CD4-positive, alpha-beta T cell (primary cell): ENCODE measurements at regions not wholly inside any gene's neighbourhood (a gene's known extent, or its start where the extent isn't known, plus 50 kb on each side); places are given as distances from the start of the nearest gene placed in this dataset.

Experiments
- ATAC-seq: fragments of 200-7000 bp; cut with Tn5 transposase; one replicate; pipeline ENCODE4 v1.10.0; 2022; ENCODE audit warnings: mild to moderate bottlenecking; ENCODE audit not compliant: poor library complexity
- CTCF ChIA-PET: fragments of 350-600 bp; sonication (Branson Sonifier 250); formaldehyde crosslinking; loops from one replicate; lab custom pipeline; 2021; ENCODE audit warnings: antibody characterized with exemption, inconsistent platforms; lab: Charles Lee
- POLR2A ChIA-PET: fragments of 350-600 bp; sonication (Branson Sonifier 250); formaldehyde crosslinking; loops from one replicate; lab custom pipeline; 2021; ENCODE audit warnings: antibody characterized with exemption, inconsistent platforms; lab: Charles Lee
- DNase-seq, 14 experiments: peaks; one replicate each; pipeline ENCODE4 v3.0.0-alpha.2; 2013 to 2020; ENCODE audit warnings: mixed read lengths in 2 of 14
- H3K27ac ChIP-seq, 2 donors: one replicate each; pipeline versions ENCODE4 v1.5.1 to v1.7.0; 2013; ENCODE audit warnings: low read length in 2 of 2, low read depth in 1 of 2, mild to moderate bottlenecking in 1 of 2
- H3K27me3 ChIP-seq, 2 experiments: 1 replicate in 1 of 2; 2 replicates in 1 of 2; pipeline versions ENCODE4 v1.6.1 to v1.7.0; 2013; ENCODE audit warnings: low read length in 2 of 2, control low read depth in 1 of 2, mild to moderate bottlenecking in 1 of 2, moderate library complexity in 1 of 2; ENCODE audit not compliant: insufficient read depth in 2 of 2, control insufficient read depth in 1 of 2
- H3K36me3 ChIP-seq: one replicate; pipeline ENCODE4 v1.6.1; 2013; ENCODE audit warnings: low read length, control low read depth; ENCODE audit not compliant: insufficient read depth
- H3K4me1 ChIP-seq: one replicate; pipeline ENCODE4 v1.6.1; 2013; ENCODE audit warnings: low read length, control low read depth; ENCODE audit not compliant: insufficient read depth
- H3K4me3 ChIP-seq: one replicate; pipeline ENCODE4 v1.5.1; 2013; ENCODE audit warnings: mild to moderate bottlenecking, low read length, moderate library complexity
- H3K9me3 ChIP-seq, 2 experiments: 1 replicate in 1 of 2; 2 replicates in 1 of 2; pipeline versions ENCODE4 v1.6.1 to v1.7.0; 2013; ENCODE audit warnings: low read length in 2 of 2, mild to moderate bottlenecking in 2 of 2, control low read depth in 1 of 2, moderate library complexity in 1 of 2; ENCODE audit not compliant: control insufficient read depth in 1 of 2, insufficient read depth in 1 of 2
- H3K27ac Mint-ChIP-seq: one replicate; pipeline ENCODE4 v1.8.0; 2020; ENCODE audit warnings: mixed read lengths
- H3K27me3 Mint-ChIP-seq: one replicate; pipeline ENCODE4 v1.8.0; 2021; ENCODE audit warnings: mixed read lengths
- H3K36me3 Mint-ChIP-seq: one replicate; pipeline ENCODE4 v1.8.0; 2021; ENCODE audit warnings: low read depth, mixed read lengths
- H3K4me1 Mint-ChIP-seq: one replicate; pipeline ENCODE4 v1.8.0; 2021; ENCODE audit warnings: low read depth, mixed read lengths
- H3K4me3 Mint-ChIP-seq: one replicate; pipeline ENCODE4 v1.8.0; 2020; ENCODE audit warnings: mild to moderate bottlenecking, mixed read lengths
- H3K9me3 Mint-ChIP-seq: one replicate; pipeline ENCODE4 v1.8.0; 2020; ENCODE audit warnings: mixed read lengths
- CTCF ChIP-seq: fragments of 200-600 bp; IDR thresholded peaks from one replicate; pipeline ENCODE4 v1.8.0; 2022; ENCODE audit warnings: antibody characterized with exemption, mild to moderate bottlenecking
- intact Hi-C, 2 experiments: fragments of 100-400 bp; cut with DNase I in 1 of 2; cut with micrococcal nuclease in 1 of 2; formaldehyde crosslinking; loops; one replicate each; pipeline versions ENCODE4 v1.15.1 to v1.9.0; 2023 to 2025; cut with DNase I, micrococcal nuclease

- ChIA-PET POLR2A (no interaction called here), CTCF (no interaction called here)
- no peaks in the 10 kb centered on the region for H3K4me1 ChIP-seq
- H3K4me3 ChIP-seq: no peak overlapping the region
- H3K27me3 ChIP-seq: no peaks in the 10 kb centered on the region
- no peak overlapping the region for H3K27ac Mint-ChIP-seq
- intact Hi-C loops: no loop called here
- no peak overlapping the region for H3K4me3 Mint-ChIP-seq
- no peaks in the 10 kb centered on the region for H3K36me3 Mint-ChIP-seq
- no peaks in the 10 kb centered on the region for H3K27me3 Mint-ChIP-seq
- DNase-seq: no peak
- no peak for ATAC-seq
- H3K36me3 ChIP-seq: no peaks in the 10 kb centered on the region
- H3K4me1 Mint-ChIP-seq: no peaks in the 10 kb centered on the region
- no peaks in the 10 kb centered on the region for H3K9me3 Mint-ChIP-seq
- H3K9me3 ChIP-seq: no peaks in the 10 kb centered on the region
- no peak for TF ChIP-seq CTCF
- H3K27ac ChIP-seq: no peak overlapping the region
These were observed 377.8 kb upstream of the SUCLG2 start for GRCh38 chr3:68032209-68032608.

GRCh38 chr3:68025189-68025588 is 370.8 kb upstream of the SUCLG2 start:
- H3K4me3 ChIP-seq: no peak overlapping the region
- no peaks in the 10 kb centered on the region for H3K9me3 ChIP-seq
- ChIA-PET CTCF (interaction anchor here (0.6 kb wide), 1 partner anchor 10 kb away, joined by 3 read pairs; no protein-coding TSS in a partner anchor), POLR2A (interaction anchor here (0.5 kb wide), 1 partner anchor 572 kb away, joined by 3 read pairs; no protein-coding TSS in a partner anchor)
- no peaks in the 10 kb centered on the region for H3K36me3 ChIP-seq
- H3K4me1 ChIP-seq: no peaks in the 10 kb centered on the region
- ATAC-seq: no peak
- no peak overlapping the region for H3K4me3 Mint-ChIP-seq
- H3K4me1 Mint-ChIP-seq: peaks cover 7% of the 10 kb centered on the region
- no peak for DNase-seq
- H3K27ac Mint-ChIP-seq: no peak overlapping the region
- no peaks in the 10 kb centered on the region for H3K9me3 Mint-ChIP-seq
- no peaks in the 10 kb centered on the region for H3K36me3 Mint-ChIP-seq
- no peak for TF ChIP-seq CTCF
- intact Hi-C loops: no loop called here
- no peaks in the 10 kb centered on the region for H3K27me3 Mint-ChIP-seq
- H3K27ac ChIP-seq: no peak overlapping the region
- H3K27me3 ChIP-seq: no peaks in the 10 kb centered on the region

GRCh38 chr3:68019876-68020275 is 365.5 kb upstream of the SUCLG2 start:
- no peak overlapping the region for H3K4me3 Mint-ChIP-seq
- Histone ChIP-seq H3K36me3 (no peaks in the 10 kb centered on the region), H3K27ac (no peak overlapping the region), H3K9me3 (no peaks in the 10 kb centered on the region), H3K4me3 (no peak overlapping the region), H3K27me3 (no peaks in the 10 kb centered on the region), H3K4me1 (no peaks in the 10 kb centered on the region)
- H3K4me1 Mint-ChIP-seq: peaks cover 12% of the 10 kb centered on the region
- H3K36me3 Mint-ChIP-seq: no peaks in the 10 kb centered on the region
- no peaks in the 10 kb centered on the region for H3K27me3 Mint-ChIP-seq
- ATAC-seq (no peak), DNase-seq (no peak)
- ChIA-PET POLR2A (no interaction called here), CTCF (no interaction called here)
- H3K9me3 Mint-ChIP-seq: no peaks in the 10 kb centered on the region
- intact Hi-C loops: loop anchor here in 1 of 2 experiments (10.0 kb wide), 1 partner anchor 65 kb away; no protein-coding TSS in a partner anchor
- TF ChIP-seq CTCF: no peak
- no peak overlapping the region for H3K27ac Mint-ChIP-seq
